HEK293 (cell line): ENCODE measurements at regions not wholly inside any gene's neighbourhood (a gene's known extent, or its start where the extent isn't known, plus 50 kb on each side); places are given as distances from the start of the nearest gene placed in this dataset.

Source experiments
- CTCF ChIA-PET: fragments of 350-600 bp; formaldehyde crosslinking; extraction: SDS; loops from one replicate; lab custom pipeline; 2021; ENCODE audit warnings: antibody characterized with exemption; lab: Yijun Ruan, JAX
- POLR2A ChIA-PET: fragments of 300-600 bp; formaldehyde crosslinking; extraction: SDS; loops from one replicate; lab custom pipeline; 2020; ENCODE audit warnings: antibody characterized with exemption, inconsistent platforms; lab: Yijun Ruan, JAX
- H3K27ac ChIP-seq: fragments of 200-500 bp; sonication (Bioruptor generic); 2 replicates; pipeline ENCODE4 v1.5.1; 2014; ENCODE audit warnings: low read depth, low read length, control low read depth, inconsistent platforms; ENCODE audit errors: extremely low read depth
- H3K36me3 ChIP-seq, 2 experiments: fragments of 200-500 bp in 1 of 2; sonication (Bioruptor generic) in 1 of 2; 1 replicate in 1 of 2; 2 replicates in 1 of 2; pipeline ENCODE4 v1.5.1; 2014 to 2017; ENCODE audit warnings: inconsistent platforms in 2 of 2, low read length in 2 of 2; ENCODE audit not compliant: control insufficient read depth in 2 of 2, insufficient read depth in 1 of 2
- H3K4me1 ChIP-seq: fragments of 200-500 bp; sonication (Bioruptor generic); 2 replicates; pipeline ENCODE4 v1.5.1; 2014; ENCODE audit warnings: mild to moderate bottlenecking, low read length, inconsistent platforms; ENCODE audit not compliant: control insufficient read depth, insufficient read depth
- H3K4me3 ChIP-seq: 2 replicates; pipeline ENCODE4 v1.5.1; 2011; ENCODE audit warnings: low read depth, mild to moderate bottlenecking, control low read depth, low read length, moderate library complexity
- H3K9me3 ChIP-seq: fragments of 200-500 bp; sonication (Bioruptor generic); 2 replicates; pipeline ENCODE4 v1.5.1; 2014; ENCODE audit warnings: low read depth, low read length, inconsistent platforms; ENCODE audit not compliant: control insufficient read depth, insufficient read depth
- HOXC10 ChIP-seq: sonication (generic); formaldehyde crosslinking; IDR thresholded peaks from 2 replicates; pipeline ENCODE4 v1.8.1; 2023; ENCODE audit warnings: mild to moderate bottlenecking, missing genetic modification reagents
- OSR2 ChIP-seq: fragments of 450-650 bp; formaldehyde crosslinking; IDR thresholded peaks from 2 replicates; pipeline ENCODE4 v1.5.1; 2016; ENCODE audit warnings: missing biosample characterization, missing genetic modification characterization
- REST ChIP-seq: fragments of 450-650 bp; formaldehyde crosslinking; IDR thresholded peaks from 2 replicates; pipeline ENCODE4 v1.5.1; 2016; ENCODE audit warnings: missing biosample characterization, missing genetic modification characterization
- SCRT2 ChIP-seq: fragments of 450-650 bp; formaldehyde crosslinking; IDR thresholded peaks from 2 replicates; pipeline ENCODE4 v1.5.1; 2016; ENCODE audit warnings: missing biosample characterization, missing genetic modification characterization
- SP3 ChIP-seq: fragments of 450-650 bp; formaldehyde crosslinking; IDR thresholded peaks from 2 replicates; pipeline ENCODE4 v1.5.1; 2016; ENCODE audit warnings: missing biosample characterization, missing genetic modification characterization
- ZBTB11 ChIP-seq: fragments of 450-650 bp; formaldehyde crosslinking; conservative IDR thresholded peaks from 2 replicates; pipeline ENCODE4 v1.5.1; 2016; ENCODE audit warnings: low read depth, missing biosample characterization, missing genetic modification characterization
- ZBTB17 ChIP-seq: fragments of 450-650 bp; formaldehyde crosslinking; IDR thresholded peaks from 2 replicates; pipeline ENCODE4 v1.5.1; 2016; ENCODE audit warnings: missing biosample characterization, missing genetic modification characterization
- ZFP41 ChIP-seq: fragments of 450-650 bp; formaldehyde crosslinking; IDR thresholded peaks from 2 replicates; pipeline ENCODE4 v1.5.1; 2016; ENCODE audit warnings: missing biosample characterization, missing genetic modification characterization, borderline replicate concordance
- ZNF211 ChIP-seq: fragments of 450-650 bp; formaldehyde crosslinking; IDR thresholded peaks from 2 replicates; pipeline ENCODE4 v1.5.1; 2016; ENCODE audit warnings: low read depth, missing biosample characterization, missing genetic modification characterization
- ZNF266 ChIP-seq: fragments of 450-650 bp; formaldehyde crosslinking; IDR thresholded peaks from 2 replicates; pipeline ENCODE4 v1.5.1; 2016; ENCODE audit warnings: missing biosample characterization, missing genetic modification characterization, low read depth
- ZNF302 ChIP-seq: fragments of 450-650 bp; formaldehyde crosslinking; IDR thresholded peaks from 2 replicates; pipeline ENCODE4 v1.5.1; 2016; ENCODE audit warnings: missing biosample characterization, missing genetic modification characterization, low read depth
- ZNF341 ChIP-seq: fragments of 450-650 bp; formaldehyde crosslinking; IDR thresholded peaks from 2 replicates; pipeline ENCODE4; 2016; ENCODE audit warnings: low read depth, missing biosample characterization, missing genetic modification characterization
- ZNF449 ChIP-seq: fragments of 450-650 bp; formaldehyde crosslinking; IDR thresholded peaks from 2 replicates; pipeline ENCODE4 v1.5.1; 2017; ENCODE audit warnings: missing biosample characterization, mild to moderate bottlenecking, missing genetic modification characterization, moderate library complexity
- ZNF488 ChIP-seq: fragments of 450-650 bp; formaldehyde crosslinking; IDR thresholded peaks from 2 replicates; pipeline ENCODE4 v1.5.1; 2016; ENCODE audit warnings: missing biosample characterization, missing genetic modification characterization
- ZNF514 ChIP-seq: fragments of 450-650 bp; formaldehyde crosslinking; IDR thresholded peaks from 2 replicates; pipeline ENCODE4 v1.5.1; 2016; ENCODE audit warnings: missing biosample characterization, missing genetic modification characterization
- ZNF518A ChIP-seq: fragments of 450-650 bp; formaldehyde crosslinking; conservative IDR thresholded peaks from 2 replicates; pipeline ENCODE4 v1.5.1; 2016; ENCODE audit warnings: low read depth, missing biosample characterization, missing genetic modification characterization
- ZNF544 ChIP-seq: fragments of 450-650 bp; formaldehyde crosslinking; IDR thresholded peaks from 2 replicates; pipeline ENCODE4 v1.5.0; 2017; ENCODE audit warnings: missing biosample characterization, missing genetic modification characterization
- ZNF585B ChIP-seq: fragments of 450-650 bp; formaldehyde crosslinking; IDR thresholded peaks from 2 replicates; pipeline ENCODE4 v1.5.1; 2016; ENCODE audit warnings: missing biosample characterization, missing genetic modification characterization
- ZNF768 ChIP-seq: fragments of 450-650 bp; formaldehyde crosslinking; IDR thresholded peaks from 2 replicates; pipeline ENCODE4 v1.5.1; 2018; ENCODE audit warnings: missing biosample characterization, mild to moderate bottlenecking, missing genetic modification characterization

- H3K4me1 ChIP-seq: no peaks in the 10 kb centered on the region
- no peaks in the 10 kb centered on the region for H3K36me3 ChIP-seq
- H3K9me3 ChIP-seq: no peaks in the 10 kb centered on the region
- POLR2A ChIA-PET: no interaction called here
- TF ChIP-seq ZNF302 (tag by site-specific recombination) (no peak), HOXC10 (CRISPR knock-in tag) (no peak), ZNF514 (tag by site-specific recombination) (no peak), OSR2 (no peak), ZFP41 (tag by site-specific recombination) (no peak)
- TF ChIP-seq, all 188 proteins: peak for 0
- CTCF ChIA-PET: no interaction called here
- H3K4me3 ChIP-seq: no peak overlapping the region
- no peak overlapping the region for H3K27ac ChIP-seq
Observed at GRCh38 chr4:3852309-3852708, 86.1 kb downstream of the ADRA2C start.

GRCh38 chr4:3852711-3853110 is 86.5 kb downstream of the ADRA2C start:
- no peaks in the 10 kb centered on the region for H3K36me3 ChIP-seq
- H3K27ac ChIP-seq: no peak overlapping the region
- H3K9me3 ChIP-seq: no peaks in the 10 kb centered on the region
- ChIA-PET CTCF (no interaction called here), POLR2A (no interaction called here)
- H3K4me1 ChIP-seq: no peaks in the 10 kb centered on the region
- no peak overlapping the region for H3K4me3 ChIP-seq
- TF ChIP-seq ZBTB17 (tag by site-specific recombination) (no peak), SP3 (tag by site-specific recombination) (no peak), REST (tag by site-specific recombination) (no peak), ZNF266 (tag by site-specific recombination) (no peak), ZNF488 (tag by site-specific recombination) (no peak), ZNF518A (no peak), ZNF768 (tag by site-specific recombination) (no peak), ZNF514 (tag by site-specific recombination) (no peak), SCRT2 (no peak), ZNF585B (no peak), ZNF449 (no peak), ZNF302 (tag by site-specific recombination) (no peak), ZNF211 (tag by site-specific recombination) (no peak), ZNF544 (no peak), ZBTB11 (tag by site-specific recombination) (no peak), ZNF341 (no peak)
